PC-9 (cell line): ENCODE measurements at regions not wholly inside any gene's neighbourhood (a gene's known extent, or its start where the extent isn't known, plus 50 kb on each side); places are given as distances from the start of the nearest gene placed in this dataset.

ENCODE experiments used
- EZH2 ChIP-seq: fragments of 200-600 bp; sonication (generic); IDR thresholded peaks from 2 replicates; pipeline ENCODE4 v1.8.0; 2017; ENCODE audit warnings: antibody characterized with exemption, low read depth
- TF ChIP-seq, protein P1 (sequence below): fragments of 200-600 bp; sonication (generic); conservative IDR thresholded peaks from 2 replicates; pipeline ENCODE4 v1.6.1; 2017; ENCODE audit warnings: mixed run types, antibody characterized with exemption, mild to moderate bottlenecking, moderate library complexity

DNA sequence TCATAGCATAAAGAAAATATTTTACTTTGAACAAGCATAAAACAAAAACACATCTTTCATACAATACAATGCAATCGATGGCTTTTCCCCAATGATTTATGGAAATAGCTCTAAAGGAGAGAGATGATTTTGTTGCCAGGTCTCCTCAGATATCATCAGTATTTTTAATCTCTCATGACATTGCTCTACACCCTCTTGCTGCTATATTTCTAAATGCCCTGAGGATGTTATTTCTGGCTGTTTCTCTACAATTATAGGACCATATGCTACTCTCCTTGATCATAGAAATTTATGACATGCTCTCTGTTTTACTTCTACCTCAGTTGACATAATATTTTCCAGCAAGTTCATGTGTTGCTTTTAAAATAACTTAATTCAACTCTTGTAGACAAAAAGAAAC is 654.9 kb upstream of the GBE1 start:
- TF ChIP-seq, protein P1, sequence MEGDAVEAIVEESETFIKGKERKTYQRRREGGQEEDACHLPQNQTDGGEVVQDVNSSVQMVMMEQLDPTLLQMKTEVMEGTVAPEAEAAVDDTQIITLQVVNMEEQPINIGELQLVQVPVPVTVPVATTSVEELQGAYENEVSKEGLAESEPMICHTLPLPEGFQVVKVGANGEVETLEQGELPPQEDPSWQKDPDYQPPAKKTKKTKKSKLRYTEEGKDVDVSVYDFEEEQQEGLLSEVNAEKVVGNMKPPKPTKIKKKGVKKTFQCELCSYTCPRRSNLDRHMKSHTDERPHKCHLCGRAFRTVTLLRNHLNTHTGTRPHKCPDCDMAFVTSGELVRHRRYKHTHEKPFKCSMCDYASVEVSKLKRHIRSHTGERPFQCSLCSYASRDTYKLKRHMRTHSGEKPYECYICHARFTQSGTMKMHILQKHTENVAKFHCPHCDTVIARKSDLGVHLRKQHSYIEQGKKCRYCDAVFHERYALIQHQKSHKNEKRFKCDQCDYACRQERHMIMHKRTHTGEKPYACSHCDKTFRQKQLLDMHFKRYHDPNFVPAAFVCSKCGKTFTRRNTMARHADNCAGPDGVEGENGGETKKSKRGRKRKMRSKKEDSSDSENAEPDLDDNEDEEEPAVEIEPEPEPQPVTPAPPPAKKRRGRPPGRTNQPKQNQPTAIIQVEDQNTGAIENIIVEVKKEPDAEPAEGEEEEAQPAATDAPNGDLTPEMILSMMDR = no peak
- TF ChIP-seq EZH2 = no peak
